ENCODE measurements at regions not wholly inside any gene's neighbourhood (a gene's known extent, or its start where the extent isn't known, plus 50 kb on each side); places are given as distances from the start of the nearest gene placed in this dataset.

DNA sequence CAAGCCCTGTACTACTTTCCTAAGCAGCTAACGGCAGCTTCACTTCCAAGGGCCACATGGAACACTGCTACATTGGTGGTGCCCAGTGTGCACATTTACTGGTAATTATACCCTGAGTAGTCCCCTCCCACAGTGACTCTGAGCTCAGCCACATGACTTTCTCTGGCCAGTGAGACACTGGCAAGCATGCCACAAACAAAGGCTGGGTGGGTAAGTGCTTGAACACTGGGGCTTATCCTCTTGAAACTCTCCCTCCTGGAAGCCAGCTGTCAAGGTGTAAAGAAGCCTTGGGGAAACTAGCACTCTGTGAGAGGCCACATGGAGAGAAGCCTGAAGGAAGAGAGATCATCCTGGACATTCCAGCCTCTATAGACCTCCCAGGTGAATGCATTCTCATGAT lies 54.4 kb upstream of the DRD2 start:
- H4K20me1 ChIP-seq (ENCODE audit: insufficient read depth, low read length): no peaks in the 10 kb centered on the region
- H3K27me3 ChIP-seq (ENCODE audit: control insufficient read depth in 1 of 2, insufficient read depth in 2 of 2, low read length in 2 of 2): peaks cover 0 to 14% of the 10 kb centered on the region in 2 experiments; a peak in 2 of 5 replicates
- H2AFZ ChIP-seq (ENCODE audit: low read length): no peak overlapping the region
- H3K27ac ChIP-seq (ENCODE audit: extremely low read length, insufficient read depth, low read length): no peak overlapping the region
- no peak overlapping the region for H3K4me2 ChIP-seq (ENCODE audit: low read depth, low read length)
- peaks cover 6% of the 10 kb centered on the region for H3K4me1 ChIP-seq (ENCODE audit: insufficient read depth, low read length)
- in situ Hi-C loops (cut with HindIII; ENCODE audit: extremely low pct_ligation_motif_present, low pct_unique_long_range_greater_than_20kb): loop anchor here (5.0 to 25.0 kb wide), 2 partner anchors 208 to 222 kb away; no protein-coding TSS in a partner anchor
- no peak for ATAC-seq
- intact Hi-C loops (cut with micrococcal nuclease; ENCODE audit: unreplicated experiment): no loop called here
- H3K9me3 ChIP-seq (ENCODE audit: low read length): no peaks in the 10 kb centered on the region
- no TSS peak for BruUV-seq (replicated peaks)
- ChIA-PET POLR2A (no interaction called here), CTCF (ENCODE audit: low intra/inter-chr PET ratio, low total read pairs) (no interaction called here)
- H3K9ac ChIP-seq (ENCODE audit: insufficient read depth, low read depth, low read length): no peak overlapping the region
- no peak for DNase-seq (ENCODE audit: low spot score)
- no peak for FAIRE-seq
- no peak overlapping the region for H3K4me3 ChIP-seq (replicated peaks in 1 of 3; ENCODE audit: insufficient read depth in 1 of 3, low read depth in 2 of 3, low read length in 3 of 3)
- H3K36me3 ChIP-seq (replicated peaks in 1 of 2; ENCODE audit: control insufficient read depth in 1 of 2, insufficient read depth in 2 of 2, low read length in 2 of 2): no peaks in the 10 kb centered on the region
- no peaks in the 10 kb centered on the region for H3K79me2 ChIP-seq (ENCODE audit: insufficient read depth, low read length)
- WGBS (ENCODE audit: low lambda C conversion rate): 0% methylated on average over 1 of the region's 1 CpG
- TF ChIP-seq SKI (IDR thresholded peaks at IDR 0.05; ENCODE audit: partially characterized antibody): no peak
- TF ChIP-seq, protein P1, sequence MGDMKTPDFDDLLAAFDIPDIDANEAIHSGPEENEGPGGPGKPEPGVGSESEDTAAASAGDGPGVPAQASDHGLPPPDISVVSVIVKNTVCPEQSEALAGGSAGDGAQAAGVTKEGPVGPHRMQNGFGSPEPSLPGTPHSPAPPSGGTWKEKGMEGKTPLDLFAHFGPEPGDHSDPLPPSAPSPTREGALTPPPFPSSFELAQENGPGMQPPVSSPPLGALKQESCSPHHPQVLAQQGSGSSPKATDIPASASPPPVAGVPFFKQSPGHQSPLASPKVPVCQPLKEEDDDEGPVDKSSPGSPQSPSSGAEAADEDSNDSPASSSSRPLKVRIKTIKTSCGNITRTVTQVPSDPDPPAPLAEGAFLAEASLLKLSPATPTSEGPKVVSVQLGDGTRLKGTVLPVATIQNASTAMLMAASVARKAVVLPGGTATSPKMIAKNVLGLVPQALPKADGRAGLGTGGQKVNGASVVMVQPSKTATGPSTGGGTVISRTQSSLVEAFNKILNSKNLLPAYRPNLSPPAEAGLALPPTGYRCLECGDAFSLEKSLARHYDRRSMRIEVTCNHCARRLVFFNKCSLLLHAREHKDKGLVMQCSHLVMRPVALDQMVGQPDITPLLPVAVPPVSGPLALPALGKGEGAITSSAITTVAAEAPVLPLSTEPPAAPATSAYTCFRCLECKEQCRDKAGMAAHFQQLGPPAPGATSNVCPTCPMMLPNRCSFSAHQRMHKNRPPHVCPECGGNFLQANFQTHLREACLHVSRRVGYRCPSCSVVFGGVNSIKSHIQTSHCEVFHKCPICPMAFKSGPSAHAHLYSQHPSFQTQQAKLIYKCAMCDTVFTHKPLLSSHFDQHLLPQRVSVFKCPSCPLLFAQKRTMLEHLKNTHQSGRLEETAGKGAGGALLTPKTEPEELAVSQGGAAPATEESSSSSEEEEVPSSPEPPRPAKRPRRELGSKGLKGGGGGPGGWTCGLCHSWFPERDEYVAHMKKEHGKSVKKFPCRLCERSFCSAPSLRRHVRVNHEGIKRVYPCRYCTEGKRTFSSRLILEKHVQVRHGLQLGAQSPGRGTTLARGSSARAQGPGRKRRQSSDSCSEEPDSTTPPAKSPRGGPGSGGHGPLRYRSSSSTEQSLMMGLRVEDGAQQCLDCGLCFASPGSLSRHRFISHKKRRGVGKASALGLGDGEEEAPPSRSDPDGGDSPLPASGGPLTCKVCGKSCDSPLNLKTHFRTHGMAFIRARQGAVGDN (CRISPR knock-in tag; IDR thresholded peaks at IDR 0.05): no peak
- no peak for TF ChIP-seq STAT5B (CRISPR knock-in tag; IDR thresholded peaks at IDR 0.05)
- TF ChIP-seq, protein P2, sequence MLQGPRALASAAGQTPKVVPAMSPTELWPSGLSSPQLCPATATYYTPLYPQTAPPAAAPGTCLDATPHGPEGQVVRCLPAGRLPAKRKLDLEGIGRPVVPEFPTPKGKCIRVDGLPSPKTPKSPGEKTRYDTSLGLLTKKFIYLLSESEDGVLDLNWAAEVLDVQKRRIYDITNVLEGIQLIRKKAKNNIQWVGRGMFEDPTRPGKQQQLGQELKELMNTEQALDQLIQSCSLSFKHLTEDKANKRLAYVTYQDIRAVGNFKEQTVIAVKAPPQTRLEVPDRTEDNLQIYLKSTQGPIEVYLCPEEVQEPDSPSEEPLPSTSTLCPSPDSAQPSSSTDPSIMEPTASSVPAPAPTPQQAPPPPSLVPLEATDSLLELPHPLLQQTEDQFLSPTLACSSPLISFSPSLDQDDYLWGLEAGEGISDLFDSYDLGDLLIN (CRISPR knock-in tag; IDR thresholded peaks at IDR 0.05; ENCODE audit: borderline replicate concordance): no peak
- TF ChIP-seq POGK (CRISPR knock-in tag; conservative IDR thresholded peaks at IDR 0.05): no peak
- TF ChIP-seq MIER2 (CRISPR knock-in tag; IDR thresholded peaks at IDR 0.05): no peak
- no peak for TF ChIP-seq ZNF235 (CRISPR knock-in tag; IDR thresholded peaks at IDR 0.05; ENCODE audit: borderline replicate concordance)
- TF ChIP-seq CEBPZ (IDR thresholded peaks at IDR 0.05; ENCODE audit: low read length): no peak
- no peak for TF ChIP-seq USF2 (IDR thresholded peaks at IDR 0.05; ENCODE audit: low read depth, low read length)
- TF ChIP-seq USF2 (CRISPR knock-in tag; IDR thresholded peaks at IDR 0.05; ENCODE audit: borderline replicate concordance): no peak
- TF ChIP-seq RAD21 (CRISPR knock-in tag; IDR thresholded peaks at IDR 0.05): no peak
- TF ChIP-seq IRX3 (CRISPR knock-in tag; IDR thresholded peaks at IDR 0.05; ENCODE audit: borderline replicate concordance, low read depth): no peak

All from HepG2 (cell line).